HFFc6 (cell line): ENCODE measurements at regions not wholly inside any gene's neighbourhood (a gene's known extent, or its start where the extent isn't known, plus 50 kb on each side); places are given as distances from the start of the nearest gene placed in this dataset.

ENCODE experiments used
- DNase-seq: peaks from one replicate; pipeline ENCODE4 v3.0.0-alpha.2; 2018
- H3K27ac Mint-ChIP-seq: 2 replicates; pipeline ENCODE4 v1.8.0; 2020; ENCODE audit warnings: mild to moderate bottlenecking, mixed read lengths
- H3K27me3 Mint-ChIP-seq: 2 replicates; pipeline ENCODE4 v1.8.0; 2021; ENCODE audit warnings: mild to moderate bottlenecking, moderate library complexity, mixed read lengths; ENCODE audit not compliant: insufficient read depth
- H3K36me3 Mint-ChIP-seq: 2 replicates; pipeline ENCODE4 v1.8.0; 2021; ENCODE audit warnings: low read depth, mixed read lengths
- H3K4me1 Mint-ChIP-seq: 2 replicates; pipeline ENCODE4 v1.8.0; 2020; ENCODE audit warnings: low read depth, mixed read lengths
- H3K4me3 Mint-ChIP-seq: 2 replicates; pipeline ENCODE4 v1.8.0; 2020; ENCODE audit warnings: mild to moderate bottlenecking, moderate library complexity, mixed read lengths
- H3K9me3 Mint-ChIP-seq: 2 replicates; pipeline ENCODE4 v1.8.0; 2020; ENCODE audit warnings: mild to moderate bottlenecking, mixed read lengths
- TF ChIP-seq, protein P1 (sequence below): fragments of 200-600 bp; sonication (generic); IDR thresholded peaks from 2 replicates; pipeline ENCODE4 v1.5.0; 2021; ENCODE audit warnings: antibody characterized with exemption, mild to moderate bottlenecking

DNA sequence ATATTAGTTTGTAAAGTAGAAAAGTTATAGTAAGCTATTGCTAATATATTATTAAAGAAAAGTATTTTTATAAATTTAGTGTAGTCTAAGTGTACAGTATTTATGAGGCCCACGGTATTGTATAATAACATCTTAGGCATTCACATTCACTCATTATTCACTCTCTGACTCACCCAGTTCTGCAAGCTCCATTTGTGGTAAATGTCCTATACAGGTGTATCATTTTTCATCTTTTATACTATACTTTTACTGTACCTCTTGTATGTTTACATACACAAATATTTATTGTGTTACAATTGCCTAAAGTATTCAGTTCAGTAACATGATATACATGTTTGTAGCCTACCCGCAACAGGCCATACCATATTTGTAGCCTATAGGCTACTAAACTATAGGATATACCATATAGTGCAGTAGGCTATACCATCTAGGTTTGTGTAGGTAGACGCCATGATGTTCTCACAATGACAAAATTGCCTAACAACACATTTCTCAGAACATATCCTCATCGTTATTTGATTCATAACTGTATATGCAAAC lies 246.8 kb upstream of the ALCAM start:
- no peaks in the 10 kb centered on the region for H3K36me3 Mint-ChIP-seq
- no peak overlapping the region for H3K4me3 Mint-ChIP-seq
- H3K27me3 Mint-ChIP-seq: peaks cover 4% of the 10 kb centered on the region; the same call in 1 of the 2 replicates
- peaks cover 13% of the 10 kb centered on the region for H3K4me1 Mint-ChIP-seq
- H3K9me3 Mint-ChIP-seq: no peaks in the 10 kb centered on the region
- TF ChIP-seq, protein P1, sequence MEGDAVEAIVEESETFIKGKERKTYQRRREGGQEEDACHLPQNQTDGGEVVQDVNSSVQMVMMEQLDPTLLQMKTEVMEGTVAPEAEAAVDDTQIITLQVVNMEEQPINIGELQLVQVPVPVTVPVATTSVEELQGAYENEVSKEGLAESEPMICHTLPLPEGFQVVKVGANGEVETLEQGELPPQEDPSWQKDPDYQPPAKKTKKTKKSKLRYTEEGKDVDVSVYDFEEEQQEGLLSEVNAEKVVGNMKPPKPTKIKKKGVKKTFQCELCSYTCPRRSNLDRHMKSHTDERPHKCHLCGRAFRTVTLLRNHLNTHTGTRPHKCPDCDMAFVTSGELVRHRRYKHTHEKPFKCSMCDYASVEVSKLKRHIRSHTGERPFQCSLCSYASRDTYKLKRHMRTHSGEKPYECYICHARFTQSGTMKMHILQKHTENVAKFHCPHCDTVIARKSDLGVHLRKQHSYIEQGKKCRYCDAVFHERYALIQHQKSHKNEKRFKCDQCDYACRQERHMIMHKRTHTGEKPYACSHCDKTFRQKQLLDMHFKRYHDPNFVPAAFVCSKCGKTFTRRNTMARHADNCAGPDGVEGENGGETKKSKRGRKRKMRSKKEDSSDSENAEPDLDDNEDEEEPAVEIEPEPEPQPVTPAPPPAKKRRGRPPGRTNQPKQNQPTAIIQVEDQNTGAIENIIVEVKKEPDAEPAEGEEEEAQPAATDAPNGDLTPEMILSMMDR: no peak
- no peak overlapping the region for H3K27ac Mint-ChIP-seq
- DNase-seq: no peak

DNA sequence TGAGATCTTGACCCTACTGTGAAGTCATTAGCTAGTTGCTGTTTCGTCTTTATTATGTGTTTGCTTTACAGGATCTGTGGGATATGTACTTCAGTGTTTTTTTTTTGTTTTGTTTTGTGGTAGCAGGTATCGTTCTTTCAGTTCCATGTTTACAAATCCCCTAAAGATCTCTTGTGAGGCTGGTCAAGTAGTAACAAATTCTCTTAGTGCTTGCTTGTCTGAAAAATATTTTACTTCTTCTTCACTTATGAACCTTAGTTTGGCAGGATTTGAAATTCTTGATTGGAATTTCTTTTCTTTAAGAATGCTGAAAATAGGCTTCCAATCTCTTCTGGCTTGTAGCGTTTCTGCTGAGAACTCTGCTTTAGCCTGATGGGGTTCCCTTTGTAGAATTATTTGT lies 235.8 kb upstream of the ALCAM start:
- H3K4me3 Mint-ChIP-seq: no peak overlapping the region
- TF ChIP-seq, protein P1: no peak
- no peaks in the 10 kb centered on the region for H3K4me1 Mint-ChIP-seq
- H3K9me3 Mint-ChIP-seq: peaks cover 26% of the 10 kb centered on the region
- H3K27me3 Mint-ChIP-seq: 0 out of 2 replicates have a peak, but pooled peaks cover 3% of the 10 kb centered on the region
- peaks cover 22% of the 10 kb centered on the region for H3K36me3 Mint-ChIP-seq
- DNase-seq: no peak
- H3K27ac Mint-ChIP-seq: no peak overlapping the region

DNA sequence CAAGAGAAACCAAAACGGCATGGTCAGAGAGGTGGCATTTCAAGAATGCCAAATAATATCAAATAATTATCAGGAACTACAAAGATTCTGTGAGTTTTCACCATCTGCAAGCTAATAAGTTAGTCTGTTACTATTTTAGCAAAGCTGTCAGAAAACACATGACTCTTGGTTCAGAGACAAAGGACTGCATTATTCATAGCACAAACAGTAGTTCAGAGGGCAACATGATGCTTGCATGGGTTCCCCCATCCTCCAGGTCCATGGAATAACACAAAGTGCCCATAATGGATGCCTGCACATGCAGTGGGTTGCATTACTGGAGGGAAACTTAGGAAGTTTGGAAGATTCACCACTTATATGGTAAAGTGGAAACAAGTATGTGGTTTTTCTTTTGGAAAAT lies 228.8 kb upstream of the ALCAM start:
- H3K36me3 Mint-ChIP-seq: no peaks in the 10 kb centered on the region
- TF ChIP-seq, protein P1: no peak
- H3K4me3 Mint-ChIP-seq: no peak overlapping the region
- no peaks in the 10 kb centered on the region for H3K9me3 Mint-ChIP-seq
- peaks cover 22% of the 10 kb centered on the region for H3K4me1 Mint-ChIP-seq
- H3K27ac Mint-ChIP-seq: no peak overlapping the region
- no peak for DNase-seq
- H3K27me3 Mint-ChIP-seq: peaks cover 1% of the 10 kb centered on the region; the same call in 1 of the 2 replicates

DNA sequence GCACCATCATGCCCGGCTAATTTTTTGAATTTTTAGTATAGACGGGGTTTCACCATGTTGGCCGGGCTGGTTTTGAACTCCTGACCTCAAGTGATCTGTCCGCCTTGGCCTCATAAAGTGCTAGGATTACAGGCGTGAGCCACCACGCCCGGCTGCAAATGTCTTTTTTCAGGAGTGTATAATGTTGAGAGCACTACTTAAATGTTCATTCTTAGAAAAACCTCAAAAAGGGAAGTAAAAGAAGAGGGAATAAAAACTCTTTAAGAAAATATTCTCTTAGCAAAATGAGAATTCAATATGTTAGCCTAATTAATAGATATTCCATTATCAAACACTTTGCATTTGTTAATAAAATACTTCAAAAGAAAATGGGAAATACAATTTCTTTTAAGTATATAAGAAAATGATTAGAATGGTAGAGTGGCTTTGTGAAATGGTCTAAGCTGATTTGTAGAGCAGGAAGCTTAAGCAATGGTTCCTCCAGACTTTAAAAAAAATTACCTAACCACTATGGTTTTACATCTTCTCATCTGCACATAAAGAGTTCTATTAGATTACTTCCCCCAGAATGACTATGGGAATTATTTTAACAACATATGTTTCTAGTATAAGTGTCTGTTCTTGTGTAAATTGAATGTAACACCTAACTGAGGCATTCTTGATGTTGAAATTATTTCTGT lies 226.7 kb upstream of the ALCAM start:
- DNase-seq: no peak
- Mint-ChIP-seq H3K9me3 (no peaks in the 10 kb centered on the region), H3K27ac (no peak overlapping the region), H3K4me1 (peaks cover 22% of the 10 kb centered on the region), H3K4me3 (no peak overlapping the region), H3K36me3 (no peaks in the 10 kb centered on the region), H3K27me3 (peaks cover 1% of the 10 kb centered on the region; the same call in 1 of the 2 replicates)
- TF ChIP-seq, protein P1: no peak

DNA sequence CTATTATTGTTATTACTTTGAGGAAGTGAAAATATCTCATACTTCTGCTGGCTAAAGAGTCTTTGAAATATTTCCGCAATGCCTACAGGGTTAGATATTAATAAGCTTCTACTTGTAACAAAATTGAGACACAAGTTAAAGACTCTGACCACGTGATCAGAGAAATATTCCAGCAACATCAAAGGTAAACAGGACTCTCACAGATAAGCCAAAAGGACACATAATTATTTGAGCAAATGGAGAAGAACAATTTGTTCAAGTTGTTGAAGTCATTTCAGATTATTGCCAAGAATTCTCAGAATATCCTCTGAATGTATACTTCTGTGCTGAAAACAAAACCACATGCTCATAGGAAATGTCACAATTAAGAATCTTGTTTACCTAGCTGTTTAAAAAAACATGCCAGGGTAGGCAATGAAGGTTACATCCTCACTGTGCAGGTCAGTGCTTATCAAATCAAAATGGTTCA lies 225.8 kb upstream of the ALCAM start:
- no peak overlapping the region for H3K27ac Mint-ChIP-seq
- DNase-seq: no peak
- H3K4me3 Mint-ChIP-seq: no peak overlapping the region
- H3K36me3 Mint-ChIP-seq: no peaks in the 10 kb centered on the region
- peaks cover 1% of the 10 kb centered on the region; the same call in 1 of the 2 replicates for H3K27me3 Mint-ChIP-seq
- TF ChIP-seq, protein P1: no peak
- peaks cover 22% of the 10 kb centered on the region for H3K4me1 Mint-ChIP-seq
- H3K9me3 Mint-ChIP-seq: no peaks in the 10 kb centered on the region
